Vagina (tissue), 2 donors: ENCODE measurements at regions not wholly inside any gene's neighbourhood (a gene's known extent, or its start where the extent isn't known, plus 50 kb on each side); places are given as distances from the start of the nearest gene placed in this dataset.

ENCODE experiments used
- POLR2A ChIP-seq, 2 donors: fragments of 450-650 bp; IDR thresholded peaks; one replicate each; pipeline ENCODE4 v1.6.1; 2017; ENCODE audit warnings: antibody characterized with exemption in 2 of 2, mild to moderate bottlenecking in 2 of 2, moderate library complexity in 2 of 2
- TF ChIP-seq, protein P1 (sequence below), 3 experiments: fragments of 450-650 bp in 2 of 3; fragments of 200-600 bp in 1 of 3; sonication (generic) in 1 of 3; IDR thresholded peaks; one replicate each; pipeline ENCODE4 v1.5.1; 2017 to 2019; ENCODE audit warnings: antibody characterized with exemption in 3 of 3, mild to moderate bottlenecking in 2 of 3, moderate library complexity in 2 of 3

DNA sequence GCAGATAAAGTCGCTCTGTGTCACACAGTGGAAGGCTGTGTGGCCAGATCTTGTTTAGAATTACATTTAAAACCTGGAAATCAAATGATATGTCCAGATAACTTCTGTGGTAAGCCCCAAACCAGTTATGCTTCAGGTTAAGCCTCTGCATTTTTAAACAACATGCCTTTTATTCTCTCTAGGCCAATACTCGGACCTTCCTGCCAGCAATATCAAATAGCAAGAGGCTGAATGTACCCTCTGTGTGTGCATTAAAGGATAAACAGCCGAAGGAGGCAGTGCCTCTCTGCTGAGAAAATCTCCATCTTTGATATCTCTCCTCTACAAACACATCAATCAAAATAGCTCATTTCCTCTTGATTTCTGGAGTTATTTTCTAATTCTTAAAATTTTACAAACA is 67.1 kb upstream of the TMEM260 start:
- no peak for TF ChIP-seq POLR2A (IDR thresholded peaks at IDR 0.05)
- TF ChIP-seq, protein P1, sequence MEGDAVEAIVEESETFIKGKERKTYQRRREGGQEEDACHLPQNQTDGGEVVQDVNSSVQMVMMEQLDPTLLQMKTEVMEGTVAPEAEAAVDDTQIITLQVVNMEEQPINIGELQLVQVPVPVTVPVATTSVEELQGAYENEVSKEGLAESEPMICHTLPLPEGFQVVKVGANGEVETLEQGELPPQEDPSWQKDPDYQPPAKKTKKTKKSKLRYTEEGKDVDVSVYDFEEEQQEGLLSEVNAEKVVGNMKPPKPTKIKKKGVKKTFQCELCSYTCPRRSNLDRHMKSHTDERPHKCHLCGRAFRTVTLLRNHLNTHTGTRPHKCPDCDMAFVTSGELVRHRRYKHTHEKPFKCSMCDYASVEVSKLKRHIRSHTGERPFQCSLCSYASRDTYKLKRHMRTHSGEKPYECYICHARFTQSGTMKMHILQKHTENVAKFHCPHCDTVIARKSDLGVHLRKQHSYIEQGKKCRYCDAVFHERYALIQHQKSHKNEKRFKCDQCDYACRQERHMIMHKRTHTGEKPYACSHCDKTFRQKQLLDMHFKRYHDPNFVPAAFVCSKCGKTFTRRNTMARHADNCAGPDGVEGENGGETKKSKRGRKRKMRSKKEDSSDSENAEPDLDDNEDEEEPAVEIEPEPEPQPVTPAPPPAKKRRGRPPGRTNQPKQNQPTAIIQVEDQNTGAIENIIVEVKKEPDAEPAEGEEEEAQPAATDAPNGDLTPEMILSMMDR (IDR thresholded peaks at IDR 0.05), result no peak
